Type B pancreatic cell (in vitro differentiated cells): ENCODE measurements at regions not wholly inside any gene's neighbourhood (a gene's known extent, or its start where the extent isn't known, plus 50 kb on each side); places are given as distances from the start of the nearest gene placed in this dataset.

ENCODE experiments used
- DNase-seq: peaks from one replicate; pipeline ENCODE4 v3.0.0; 2021; ENCODE audit warnings: mixed read lengths; ENCODE audit not compliant: unreplicated experiment; ENCODE audit errors: extremely low spot score
- H3K27ac Mint-ChIP-seq: 2 replicates; pipeline ENCODE4 v1.8.0; 2021; ENCODE audit warnings: mild to moderate bottlenecking, mixed read lengths
- H3K27me3 Mint-ChIP-seq: 2 replicates; pipeline ENCODE4 v1.8.0; 2021; ENCODE audit warnings: mixed read lengths
- H3K36me3 Mint-ChIP-seq: 2 replicates; pipeline ENCODE4 v1.8.0; 2021; ENCODE audit warnings: mixed read lengths
- H3K4me1 Mint-ChIP-seq: one replicate; pipeline ENCODE4 v1.8.0; 2021; ENCODE audit warnings: mixed read lengths; ENCODE audit not compliant: unreplicated experiment
- H3K4me3 Mint-ChIP-seq: 2 replicates; pipeline ENCODE4 v1.8.0; 2021; ENCODE audit warnings: mild to moderate bottlenecking, mixed read lengths
- H3K9me3 Mint-ChIP-seq: 2 replicates; pipeline ENCODE4 v1.8.0; 2021; ENCODE audit warnings: mixed read lengths
- TF ChIP-seq, protein P1 (sequence below): fragments of 200-600 bp; sonication (generic); conservative IDR thresholded peaks from 2 replicates; pipeline ENCODE4 v1.5.0; 2021; ENCODE audit warnings: antibody characterized with exemption, mild to moderate bottlenecking

DNA sequence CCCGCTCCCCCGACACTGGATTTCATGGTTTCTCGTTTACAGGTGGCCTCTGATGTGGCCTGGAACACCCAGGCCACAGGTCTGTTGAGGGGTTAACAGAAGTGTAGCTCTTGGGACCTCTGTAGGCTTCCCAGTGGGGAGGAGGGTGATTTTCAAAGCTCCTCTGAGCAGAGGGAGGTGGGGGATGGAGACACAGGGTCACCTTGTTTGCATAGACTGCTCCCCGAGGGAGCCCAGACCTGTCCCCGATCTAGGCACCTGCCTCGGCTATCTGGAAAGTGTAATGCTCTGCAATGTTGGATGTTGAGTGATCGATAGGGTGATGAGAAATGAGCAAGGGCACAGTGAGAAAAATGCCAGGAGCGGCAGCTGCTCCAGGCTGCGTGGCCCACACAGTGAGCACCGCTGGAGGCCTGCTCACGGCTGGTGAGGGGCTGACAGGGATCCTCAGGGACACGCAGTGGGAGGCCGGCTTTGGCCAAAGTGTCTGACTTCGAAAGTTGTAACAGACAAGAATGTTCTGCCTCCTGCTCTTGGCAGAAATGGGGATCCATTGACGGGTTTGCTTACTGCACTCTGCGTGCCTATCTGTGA is 594.1 kb downstream of the BRD1 start:
- Mint-ChIP-seq H3K9me3 (no peaks in the 10 kb centered on the region), H3K4me1 (no peaks in the 10 kb centered on the region), H3K27me3 (peaks cover 14% of the 10 kb centered on the region), H3K4me3 (no peak overlapping the region), H3K27ac (no peak overlapping the region), H3K36me3 (no peaks in the 10 kb centered on the region)
- peak; percentile 51 for DNase-seq
- TF ChIP-seq, protein P1, sequence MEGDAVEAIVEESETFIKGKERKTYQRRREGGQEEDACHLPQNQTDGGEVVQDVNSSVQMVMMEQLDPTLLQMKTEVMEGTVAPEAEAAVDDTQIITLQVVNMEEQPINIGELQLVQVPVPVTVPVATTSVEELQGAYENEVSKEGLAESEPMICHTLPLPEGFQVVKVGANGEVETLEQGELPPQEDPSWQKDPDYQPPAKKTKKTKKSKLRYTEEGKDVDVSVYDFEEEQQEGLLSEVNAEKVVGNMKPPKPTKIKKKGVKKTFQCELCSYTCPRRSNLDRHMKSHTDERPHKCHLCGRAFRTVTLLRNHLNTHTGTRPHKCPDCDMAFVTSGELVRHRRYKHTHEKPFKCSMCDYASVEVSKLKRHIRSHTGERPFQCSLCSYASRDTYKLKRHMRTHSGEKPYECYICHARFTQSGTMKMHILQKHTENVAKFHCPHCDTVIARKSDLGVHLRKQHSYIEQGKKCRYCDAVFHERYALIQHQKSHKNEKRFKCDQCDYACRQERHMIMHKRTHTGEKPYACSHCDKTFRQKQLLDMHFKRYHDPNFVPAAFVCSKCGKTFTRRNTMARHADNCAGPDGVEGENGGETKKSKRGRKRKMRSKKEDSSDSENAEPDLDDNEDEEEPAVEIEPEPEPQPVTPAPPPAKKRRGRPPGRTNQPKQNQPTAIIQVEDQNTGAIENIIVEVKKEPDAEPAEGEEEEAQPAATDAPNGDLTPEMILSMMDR: no peak

GRCh38 chr22:49232319-49233067 is 595.2 kb downstream of the BRD1 start:
- H3K36me3 Mint-ChIP-seq: no peaks in the 10 kb centered on the region
- no peak overlapping the region for H3K27ac Mint-ChIP-seq
- no peaks in the 10 kb centered on the region for H3K4me1 Mint-ChIP-seq
- no peak overlapping the region for H3K4me3 Mint-ChIP-seq
- TF ChIP-seq, protein P1: no peak
- H3K9me3 Mint-ChIP-seq: no peaks in the 10 kb centered on the region
- DNase-seq: peak; percentile 62
- H3K27me3 Mint-ChIP-seq: peaks cover 14% of the 10 kb centered on the region

- Mint-ChIP-seq H3K4me1 (no peaks in the 10 kb centered on the region), H3K36me3 (no peaks in the 10 kb centered on the region), H3K27ac (no peak overlapping the region), H3K9me3 (no peaks in the 10 kb centered on the region), H3K4me3 (no peak overlapping the region), H3K27me3 (peaks cover 21% of the 10 kb centered on the region)
- TF ChIP-seq, protein P1: no peak
- peak; percentile 60 for DNase-seq
Observed at GRCh38 chr22:49230194-49230577, 597.5 kb downstream of the BRD1 start.

- H3K27ac Mint-ChIP-seq: peak overlapping the region; percentile 46
- TF ChIP-seq, protein P1: no peak
- DNase-seq: peak; percentile 20
- H3K4me1 Mint-ChIP-seq: no peaks in the 10 kb centered on the region
- H3K27me3 Mint-ChIP-seq: peaks cover 22% of the 10 kb centered on the region
- no peaks in the 10 kb centered on the region for H3K36me3 Mint-ChIP-seq
- H3K9me3 Mint-ChIP-seq: no peaks in the 10 kb centered on the region
- no peak overlapping the region for H3K4me3 Mint-ChIP-seq
Observed at GRCh38 chr22:49229483-49230193, 598.0 kb downstream of the BRD1 start.

DNA sequence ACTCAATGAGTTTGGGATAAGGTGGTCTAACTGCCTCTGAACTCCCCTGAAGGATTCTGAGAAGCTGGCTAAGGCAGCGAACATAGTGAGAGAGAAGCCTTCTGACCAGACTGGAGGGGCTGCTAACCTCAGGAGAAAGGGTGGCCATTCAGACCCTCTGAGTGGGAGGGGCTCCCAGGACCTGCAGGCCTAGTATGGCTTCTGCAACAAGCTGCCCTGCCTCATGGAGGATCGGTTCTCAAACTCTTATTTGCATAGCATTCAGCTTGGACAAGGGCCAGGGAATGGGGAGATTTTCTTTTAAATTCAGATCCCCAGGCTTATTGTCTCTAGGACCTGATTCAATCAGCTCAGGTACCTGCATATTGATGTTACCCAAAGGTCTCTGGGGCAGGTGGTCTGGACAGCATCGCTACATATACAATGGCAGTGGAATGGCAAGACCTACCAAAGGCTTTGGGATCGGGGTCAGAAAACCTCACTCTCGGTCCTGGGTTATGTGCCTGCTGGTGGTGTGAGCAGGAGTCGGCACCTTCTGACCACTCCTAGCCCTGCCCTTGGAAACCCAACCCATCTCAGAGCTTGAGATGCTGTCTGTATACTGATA is 599.1 kb downstream of the BRD1 start:
- Mint-ChIP-seq H3K4me3 (no peak overlapping the region), H3K9me3 (no peaks in the 10 kb centered on the region), H3K27ac (no peak overlapping the region), H3K36me3 (no peaks in the 10 kb centered on the region), H3K4me1 (no peaks in the 10 kb centered on the region), H3K27me3 (peaks cover 25% of the 10 kb centered on the region)
- DNase-seq: peak; percentile 32
- TF ChIP-seq, protein P1: no peak
